ENCODE measurements at regions not wholly inside any gene's neighbourhood (a gene's known extent, or its start where the extent isn't known, plus 50 kb on each side); places are given as distances from the start of the nearest gene placed in this dataset.

DNA sequence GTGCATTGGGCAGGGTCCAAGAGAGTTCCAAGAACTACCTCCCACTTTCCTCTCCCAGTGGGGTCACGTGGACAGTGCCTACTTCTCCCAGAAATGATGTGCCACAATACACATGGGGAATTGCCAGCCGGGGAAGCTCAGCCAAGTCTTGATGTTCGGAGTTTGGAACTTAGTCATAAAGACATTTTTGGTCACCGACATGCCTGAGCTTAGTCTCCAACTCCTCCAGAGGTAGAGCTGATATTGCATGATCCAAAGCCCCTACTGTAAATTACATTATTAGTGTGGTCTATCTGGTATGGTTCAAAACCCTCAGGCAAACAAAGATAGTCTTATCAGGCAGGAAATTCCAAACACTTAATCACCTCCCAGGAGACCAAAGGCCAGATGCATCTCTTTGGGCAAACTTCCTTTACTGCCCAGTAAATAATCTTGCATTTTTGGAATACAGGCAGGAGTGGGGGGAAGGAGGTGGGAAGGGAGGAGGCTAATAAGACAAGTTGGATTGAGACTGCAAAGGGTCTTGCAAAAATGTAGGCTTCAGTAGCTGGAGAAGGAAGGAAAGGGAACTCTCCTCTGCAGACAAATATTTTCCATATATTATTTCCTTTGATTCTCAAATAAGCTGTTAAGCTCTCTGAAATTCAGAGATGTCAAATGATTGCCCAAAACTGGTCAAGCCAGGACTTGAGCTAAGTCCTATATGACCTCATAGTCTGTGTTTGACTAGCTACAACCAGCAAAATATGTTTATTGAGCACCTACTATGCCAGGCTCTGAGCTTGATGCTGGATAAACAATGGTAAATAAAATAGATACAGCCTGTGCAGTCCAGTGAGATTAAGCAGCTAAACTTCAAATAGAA lies 99.4 kb downstream of the DRD1 start:
- Mint-ChIP-seq H3K27ac (no peak overlapping the region), H3K4me3 (no peak overlapping the region), H3K27me3 (ENCODE audit: low read depth) (no peaks in the 10 kb centered on the region; the same call in 1 of the 2 replicates), H3K9me3 (peaks cover 11% of the 10 kb centered on the region), H3K4me1 (peaks cover 23% of the 10 kb centered on the region), H3K36me3 (no peaks in the 10 kb centered on the region)
- no peak for TF ChIP-seq JAZF1 (CRISPR knock-in tag; IDR thresholded peaks at IDR 0.05)
- no peak for TF ChIP-seq USF1 (CRISPR knock-in tag; IDR thresholded peaks at IDR 0.05)
- no peak for TF ChIP-seq ATF3 (CRISPR knock-in tag; conservative IDR thresholded peaks at IDR 0.05)
- TF ChIP-seq TCF7 (CRISPR knock-in tag; IDR thresholded peaks at IDR 0.05; ENCODE audit: low read depth) = no peak
- TF ChIP-seq USF2 (CRISPR knock-in tag; IDR thresholded peaks at IDR 0.05) = no peak
- no peak for TF ChIP-seq TP53 (CRISPR knock-in tag; IDR thresholded peaks at IDR 0.05)
- no peak for TF ChIP-seq CBFB (CRISPR knock-in tag; IDR thresholded peaks at IDR 0.05; ENCODE audit: low read depth)
- no peak for TF ChIP-seq ZNF317 (CRISPR knock-in tag; IDR thresholded peaks at IDR 0.05; ENCODE audit: borderline replicate concordance, low read depth)
- TF ChIP-seq IRF2 (CRISPR knock-in tag; IDR thresholded peaks at IDR 0.05; ENCODE audit: borderline replicate concordance, low read depth) = no peak
- no peak for TF ChIP-seq ELF4 (CRISPR knock-in tag; IDR thresholded peaks at IDR 0.05; ENCODE audit: low read depth)
- TF ChIP-seq ZNF396 (CRISPR knock-in tag; IDR thresholded peaks at IDR 0.05; ENCODE audit: borderline replicate concordance) = no peak
- TF ChIP-seq FOXJ3 (CRISPR knock-in tag; IDR thresholded peaks at IDR 0.05; ENCODE audit: borderline replicate concordance) = no peak
- TF ChIP-seq, protein P1, sequence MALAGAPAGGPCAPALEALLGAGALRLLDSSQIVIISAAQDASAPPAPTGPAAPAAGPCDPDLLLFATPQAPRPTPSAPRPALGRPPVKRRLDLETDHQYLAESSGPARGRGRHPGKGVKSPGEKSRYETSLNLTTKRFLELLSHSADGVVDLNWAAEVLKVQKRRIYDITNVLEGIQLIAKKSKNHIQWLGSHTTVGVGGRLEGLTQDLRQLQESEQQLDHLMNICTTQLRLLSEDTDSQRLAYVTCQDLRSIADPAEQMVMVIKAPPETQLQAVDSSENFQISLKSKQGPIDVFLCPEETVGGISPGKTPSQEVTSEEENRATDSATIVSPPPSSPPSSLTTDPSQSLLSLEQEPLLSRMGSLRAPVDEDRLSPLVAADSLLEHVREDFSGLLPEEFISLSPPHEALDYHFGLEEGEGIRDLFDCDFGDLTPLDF (CRISPR knock-in tag; IDR thresholded peaks at IDR 0.05) = no peak
- no peak for TF ChIP-seq ZNF423 (CRISPR knock-in tag; IDR thresholded peaks at IDR 0.05)
- TF ChIP-seq SOX15 (CRISPR knock-in tag; IDR thresholded peaks at IDR 0.05) = no peak
- TF ChIP-seq NFATC4 (CRISPR knock-in tag; IDR thresholded peaks at IDR 0.05) = no peak
- TF ChIP-seq, protein P2, sequence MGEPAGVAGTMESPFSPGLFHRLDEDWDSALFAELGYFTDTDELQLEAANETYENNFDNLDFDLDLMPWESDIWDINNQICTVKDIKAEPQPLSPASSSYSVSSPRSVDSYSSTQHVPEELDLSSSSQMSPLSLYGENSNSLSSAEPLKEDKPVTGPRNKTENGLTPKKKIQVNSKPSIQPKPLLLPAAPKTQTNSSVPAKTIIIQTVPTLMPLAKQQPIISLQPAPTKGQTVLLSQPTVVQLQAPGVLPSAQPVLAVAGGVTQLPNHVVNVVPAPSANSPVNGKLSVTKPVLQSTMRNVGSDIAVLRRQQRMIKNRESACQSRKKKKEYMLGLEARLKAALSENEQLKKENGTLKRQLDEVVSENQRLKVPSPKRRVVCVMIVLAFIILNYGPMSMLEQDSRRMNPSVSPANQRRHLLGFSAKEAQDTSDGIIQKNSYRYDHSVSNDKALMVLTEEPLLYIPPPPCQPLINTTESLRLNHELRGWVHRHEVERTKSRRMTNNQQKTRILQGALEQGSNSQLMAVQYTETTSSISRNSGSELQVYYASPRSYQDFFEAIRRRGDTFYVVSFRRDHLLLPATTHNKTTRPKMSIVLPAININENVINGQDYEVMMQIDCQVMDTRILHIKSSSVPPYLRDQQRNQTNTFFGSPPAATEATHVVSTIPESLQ (CRISPR knock-in tag; IDR thresholded peaks at IDR 0.05) = no peak
- TF ChIP-seq CREM (CRISPR knock-in tag; IDR thresholded peaks at IDR 0.05) = no peak
- ChIA-PET CTCF (interaction anchor here (0.6 kb wide), 1 partner anchor 9 kb away, joined by 3 read pairs; no protein-coding TSS in a partner anchor), POLR2A (interaction anchor here (0.7 kb wide), 1 partner anchor 727 kb away, joined by 5 read pairs; no protein-coding TSS in a partner anchor)
- ATAC-seq = no peak
- no peak for DNase-seq (ENCODE audit: low spot score)

DNA sequence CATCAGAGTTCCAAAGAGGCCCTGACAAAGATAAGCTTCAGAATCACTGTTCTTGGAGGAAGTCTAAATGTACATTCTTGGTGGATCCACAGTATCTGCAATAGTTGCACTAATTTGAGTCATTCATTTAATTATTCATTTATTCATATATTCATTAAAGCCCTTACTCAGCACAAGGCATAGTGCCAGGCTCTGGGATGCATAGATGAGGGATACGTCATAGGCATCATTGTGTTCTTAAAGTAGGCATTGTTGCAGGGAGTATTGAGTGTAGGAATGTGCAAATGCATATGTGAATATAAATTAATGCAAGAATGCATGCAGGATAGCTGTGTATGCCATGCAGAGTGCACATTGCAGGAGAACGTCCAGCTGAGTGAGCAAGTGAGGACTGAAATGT lies 100.7 kb downstream of the DRD1 start:
- no peaks in the 10 kb centered on the region for H3K36me3 Mint-ChIP-seq
- CTCF ChIA-PET = no interaction called here
- ATAC-seq (no peak), DNase-seq (ENCODE audit: low spot score) (no peak)
- no peaks in the 10 kb centered on the region for H3K27me3 Mint-ChIP-seq (ENCODE audit: low read depth)
- POLR2A ChIA-PET = interaction anchor here (0.6 kb wide), 1 partner anchor 132 kb away, joined by 3 read pairs; no protein-coding TSS in a partner anchor
- H3K4me1 Mint-ChIP-seq = peaks cover 19% of the 10 kb centered on the region
- peaks cover 11% of the 10 kb centered on the region for H3K9me3 Mint-ChIP-seq
- H3K4me3 Mint-ChIP-seq = no peak overlapping the region
- H3K27ac Mint-ChIP-seq = no peak overlapping the region
- no peak for TF ChIP-seq SP1 (CRISPR knock-in tag; conservative IDR thresholded peaks at IDR 0.05)
- no peak for TF ChIP-seq GTF2I (CRISPR knock-in tag; conservative IDR thresholded peaks at IDR 0.05)
- no peak for TF ChIP-seq SMAD3 (CRISPR knock-in tag; IDR thresholded peaks at IDR 0.05; ENCODE audit: borderline replicate concordance)
- TF ChIP-seq ATF3 (CRISPR knock-in tag; conservative IDR thresholded peaks at IDR 0.05) = no peak
- TF ChIP-seq ZNF219 (CRISPR knock-in tag; IDR thresholded peaks at IDR 0.05; ENCODE audit: borderline replicate concordance) = no peak
- TF ChIP-seq ZNF281 (CRISPR knock-in tag; IDR thresholded peaks at IDR 0.05) = no peak
- TF ChIP-seq ZNF671 (CRISPR knock-in tag; IDR thresholded peaks at IDR 0.05) = no peak
- no peak for TF ChIP-seq TP53 (CRISPR knock-in tag; IDR thresholded peaks at IDR 0.05)
- TF ChIP-seq NFYB (CRISPR knock-in tag; conservative IDR thresholded peaks at IDR 0.05; ENCODE audit: low read depth) = no peak
- no peak for TF ChIP-seq JUN (CRISPR knock-in tag; IDR thresholded peaks at IDR 0.05)

All from WTC11 (cell line).